ENCODE measurements at regions not wholly inside any gene's neighbourhood (a gene's known extent, or its start where the extent isn't known, plus 50 kb on each side); places are given as distances from the start of the nearest gene placed in this dataset.

GRCh38 chr4:3680656-3681055 is 85.5 kb upstream of the ADRA2C start:
- TF ChIP-seq GABPA (IDR thresholded peaks at IDR 0.05; ENCODE audit: low read depth) (no peak), CTCF (IDR thresholded peaks at IDR 0.05) (no peak), RFX5 (IDR thresholded peaks at IDR 0.05; ENCODE audit: low read length) (no peak), ELF1 (IDR thresholded peaks at IDR 0.05) (no peak), REST (IDR thresholded peaks at IDR 0.05; ENCODE audit: low read depth, low read length) (no peak), TCF12 (IDR thresholded peaks at IDR 0.05) (no peak), POLR2AphosphoS5 (IDR thresholded peaks at IDR 0.05; ENCODE audit: low read depth, low read length) (no peak), PBX3 (IDR thresholded peaks at IDR 0.05) (no peak), USF2 (IDR thresholded peaks at IDR 0.05; ENCODE audit: borderline replicate concordance, low read depth, low read length) (no peak), MXI1 (IDR thresholded peaks at IDR 0.05; ENCODE audit: low read depth, low read length) (no peak), ZBTB33 (IDR thresholded peaks at IDR 0.05; ENCODE audit: borderline replicate concordance, low read depth) (no peak)
